AG09319 (cell line): ENCODE measurements at regions not wholly inside any gene's neighbourhood (a gene's known extent, or its start where the extent isn't known, plus 50 kb on each side); places are given as distances from the start of the nearest gene placed in this dataset.

ENCODE experiments used
- DNase-seq: peaks from one replicate; pipeline ENCODE4 v3.0.0-alpha.2; 2010; ENCODE audit warnings: low read depth; ENCODE audit errors: extremely low read depth
- CTCF ChIP-seq: IDR thresholded peaks from 2 replicates; pipeline ENCODE4 v1.5.1; 2011; ENCODE audit warnings: low read depth, mild to moderate bottlenecking, inconsistent platforms, low read length, moderate library complexity

- no peak for DNase-seq
- no peak for TF ChIP-seq CTCF
Observed at GRCh38 chr9:73773896-73774295, 622.2 kb downstream of the ANXA1 start.

- no peak for TF ChIP-seq CTCF
- DNase-seq: no peak
Observed at GRCh38 chr9:73775757-73776156, 624.1 kb downstream of the ANXA1 start.

- TF ChIP-seq CTCF: no peak
- DNase-seq: peak; percentile 77
Observed at GRCh38 chr9:73780916-73781315, 629.3 kb downstream of the ANXA1 start.

GRCh38 chr9:73782166-73782565 is 630.5 kb downstream of the ANXA1 start:
- TF ChIP-seq CTCF: no peak
- no peak for DNase-seq

GRCh38 chr9:73799446-73799845 is 647.8 kb downstream of the ANXA1 start:
- DNase-seq: no peak
- TF ChIP-seq CTCF: no peak

- no peak for TF ChIP-seq CTCF
- no peak for DNase-seq
Observed at GRCh38 chr9:73805111-73805510, 653.4 kb downstream of the ANXA1 start.

GRCh38 chr9:73805853-73806458 is 654.3 kb downstream of the ANXA1 start:
- DNase-seq: no peak
- no peak for TF ChIP-seq CTCF
